Panc1 (cell line): ENCODE measurements at regions not wholly inside any gene's neighbourhood (a gene's known extent, or its start where the extent isn't known, plus 50 kb on each side); places are given as distances from the start of the nearest gene placed in this dataset.

Experiments used
- ATAC-seq: fragments of 200-7000 bp; cut with Tn5 transposase; 2 replicates; pipeline ENCODE4 v1.9.1; 2020; ENCODE audit warnings: mild to moderate bottlenecking, moderate library complexity
- BruUV-seq: library from RNA; stranded (reverse); fragments of 400-500 nt; replicated peaks from 2 replicates; lab custom pipeline; 2021; lab: Mats Ljungman, UMichigan
- CTCF ChIA-PET: fragments of 300-600 bp; sonication (Branson Sonifier 250); formaldehyde crosslinking; loops from one replicate; lab custom pipeline; 2022; ENCODE audit warnings: antibody characterized with exemption; lab: Charles Lee
- POLR2A ChIA-PET: fragments of 300-600 bp; sonication (Branson Sonifier 250); formaldehyde crosslinking; loops from one replicate; lab custom pipeline; 2022; ENCODE audit warnings: antibody characterized with exemption; lab: Charles Lee
- DNase-seq: peaks from one replicate; pipeline ENCODE4 v3.0.0-alpha.2; 2010; ENCODE audit warnings: low read depth, low spot score
- H3K27ac ChIP-seq: 2 replicates; pipeline ENCODE4 v1.5.1; 2011; ENCODE audit warnings: mild to moderate bottlenecking, low read length, inconsistent platforms
- H3K27me3 ChIP-seq: fragments of 200-500 bp; sonication (Bioruptor generic); 2 replicates; pipeline ENCODE4 v1.6.0; 2014; ENCODE audit warnings: low read length, inconsistent platforms; ENCODE audit not compliant: control insufficient read depth, insufficient read depth
- H3K36me3 ChIP-seq: fragments of 200-500 bp; sonication (Bioruptor generic); 2 replicates; pipeline ENCODE4 v1.5.1; 2014; ENCODE audit warnings: inconsistent platforms, mild to moderate bottlenecking, low read length, moderate library complexity; ENCODE audit not compliant: control insufficient read depth, insufficient read depth
- H3K4me1 ChIP-seq: 2 replicates; pipeline ENCODE4 v1.5.1; 2011; ENCODE audit warnings: inconsistent platforms, mild to moderate bottlenecking, low read length, moderate library complexity; ENCODE audit not compliant: control insufficient read depth, insufficient read depth
- H3K4me3 ChIP-seq, 2 experiments: 2 replicates each; pipeline ENCODE4 v1.5.1; 2011 to 2012; ENCODE audit warnings: low read depth in 2 of 2, low read length in 2 of 2, mild to moderate bottlenecking in 2 of 2, inconsistent platforms in 1 of 2, moderate library complexity in 1 of 2
- H3K9me3 ChIP-seq: fragments of 200-500 bp; sonication (Bioruptor generic); 2 replicates; pipeline ENCODE4 v1.5.1; 2014; ENCODE audit warnings: low read depth, mild to moderate bottlenecking, inconsistent platforms, low read length, moderate library complexity; ENCODE audit not compliant: control insufficient read depth, insufficient read depth
- POLR2AphosphoS5 ChIP-seq: IDR thresholded peaks from 2 replicates; pipeline ENCODE4 v1.6.1; 2012; ENCODE audit warnings: mild to moderate bottlenecking, low read depth, low read length, moderate library complexity
- SIN3A ChIP-seq: IDR thresholded peaks from 2 replicates; pipeline ENCODE4 v1.6.1; 2012; ENCODE audit warnings: low read depth, mild to moderate bottlenecking, low read length, moderate library complexity, borderline replicate concordance; ENCODE audit not compliant: insufficient read depth
- TCF7L2 ChIP-seq: IDR thresholded peaks from 2 replicates; pipeline ENCODE4 v1.6.1; 2011; ENCODE audit warnings: mild to moderate bottlenecking, low read depth, low read length, inconsistent platforms
- in situ Hi-C: cut with HindIII; loops from 2 replicates; pipeline ENCODE4 v1.10.0; 2016; ENCODE audit warnings: low sequenced_read_pairs, low pct_unique_long_range_greater_than_20kb
- intact Hi-C: fragments of 100-400 bp; cut with micrococcal nuclease; formaldehyde crosslinking; loops from one replicate; pipeline ENCODE4 v1.10.0; 2022; ENCODE audit not compliant: unreplicated experiment
- TF ChIP-seq, protein P1 (sequence below), 2 experiments: IDR thresholded peaks; 2 replicates each; pipeline ENCODE4 v1.6.1; 2011 to 2012; ENCODE audit warnings: low read depth in 2 of 2, control low read depth in 1 of 2, low read length in 1 of 2, mild to moderate bottlenecking in 1 of 2, moderate library complexity in 1 of 2; ENCODE audit not compliant: insufficient read depth in 1 of 2
- TF ChIP-seq, protein P2 (sequence below): fragments of 450-650 bp; IDR thresholded peaks from 2 replicates; pipeline ENCODE4 v1.5.1; 2017; ENCODE audit warnings: mild to moderate bottlenecking

DNA sequence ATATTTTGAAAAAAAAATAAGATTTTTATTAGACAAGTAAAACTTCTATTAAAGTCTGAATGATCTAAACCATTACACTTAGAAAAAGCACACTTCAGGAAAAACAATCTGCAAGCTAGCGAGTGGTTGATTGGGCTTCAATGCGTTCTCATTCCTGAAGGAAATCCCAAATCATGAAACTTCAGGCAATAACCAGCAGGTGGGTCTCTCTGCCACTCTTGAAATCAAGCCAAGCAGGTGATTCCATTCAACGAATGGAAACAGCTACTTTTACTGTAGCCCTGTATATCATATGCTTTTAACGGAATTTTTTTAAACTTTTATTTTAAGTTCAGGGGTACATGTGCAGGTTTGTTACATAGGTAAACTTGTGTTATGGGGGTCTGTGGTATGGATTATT lies 234.5 kb upstream of the TRPM3 start:
- ATAC-seq (no peak), DNase-seq (no peak)
- ChIA-PET POLR2A (no interaction called here), CTCF (no interaction called here)
- TF ChIP-seq SIN3A, result no peak
- TF ChIP-seq, protein P1, sequence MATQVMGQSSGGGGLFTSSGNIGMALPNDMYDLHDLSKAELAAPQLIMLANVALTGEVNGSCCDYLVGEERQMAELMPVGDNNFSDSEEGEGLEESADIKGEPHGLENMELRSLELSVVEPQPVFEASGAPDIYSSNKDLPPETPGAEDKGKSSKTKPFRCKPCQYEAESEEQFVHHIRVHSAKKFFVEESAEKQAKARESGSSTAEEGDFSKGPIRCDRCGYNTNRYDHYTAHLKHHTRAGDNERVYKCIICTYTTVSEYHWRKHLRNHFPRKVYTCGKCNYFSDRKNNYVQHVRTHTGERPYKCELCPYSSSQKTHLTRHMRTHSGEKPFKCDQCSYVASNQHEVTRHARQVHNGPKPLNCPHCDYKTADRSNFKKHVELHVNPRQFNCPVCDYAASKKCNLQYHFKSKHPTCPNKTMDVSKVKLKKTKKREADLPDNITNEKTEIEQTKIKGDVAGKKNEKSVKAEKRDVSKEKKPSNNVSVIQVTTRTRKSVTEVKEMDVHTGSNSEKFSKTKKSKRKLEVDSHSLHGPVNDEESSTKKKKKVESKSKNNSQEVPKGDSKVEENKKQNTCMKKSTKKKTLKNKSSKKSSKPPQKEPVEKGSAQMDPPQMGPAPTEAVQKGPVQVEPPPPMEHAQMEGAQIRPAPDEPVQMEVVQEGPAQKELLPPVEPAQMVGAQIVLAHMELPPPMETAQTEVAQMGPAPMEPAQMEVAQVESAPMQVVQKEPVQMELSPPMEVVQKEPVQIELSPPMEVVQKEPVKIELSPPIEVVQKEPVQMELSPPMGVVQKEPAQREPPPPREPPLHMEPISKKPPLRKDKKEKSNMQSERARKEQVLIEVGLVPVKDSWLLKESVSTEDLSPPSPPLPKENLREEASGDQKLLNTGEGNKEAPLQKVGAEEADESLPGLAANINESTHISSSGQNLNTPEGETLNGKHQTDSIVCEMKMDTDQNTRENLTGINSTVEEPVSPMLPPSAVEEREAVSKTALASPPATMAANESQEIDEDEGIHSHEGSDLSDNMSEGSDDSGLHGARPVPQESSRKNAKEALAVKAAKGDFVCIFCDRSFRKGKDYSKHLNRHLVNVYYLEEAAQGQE (IDR thresholded peaks at IDR 0.05; ENCODE audit: insufficient read depth in 1 of 2, low read depth in 2 of 2, low read length in 1 of 2), result no peak
- no peak for TF ChIP-seq TCF7L2
- TF ChIP-seq, protein P2, sequence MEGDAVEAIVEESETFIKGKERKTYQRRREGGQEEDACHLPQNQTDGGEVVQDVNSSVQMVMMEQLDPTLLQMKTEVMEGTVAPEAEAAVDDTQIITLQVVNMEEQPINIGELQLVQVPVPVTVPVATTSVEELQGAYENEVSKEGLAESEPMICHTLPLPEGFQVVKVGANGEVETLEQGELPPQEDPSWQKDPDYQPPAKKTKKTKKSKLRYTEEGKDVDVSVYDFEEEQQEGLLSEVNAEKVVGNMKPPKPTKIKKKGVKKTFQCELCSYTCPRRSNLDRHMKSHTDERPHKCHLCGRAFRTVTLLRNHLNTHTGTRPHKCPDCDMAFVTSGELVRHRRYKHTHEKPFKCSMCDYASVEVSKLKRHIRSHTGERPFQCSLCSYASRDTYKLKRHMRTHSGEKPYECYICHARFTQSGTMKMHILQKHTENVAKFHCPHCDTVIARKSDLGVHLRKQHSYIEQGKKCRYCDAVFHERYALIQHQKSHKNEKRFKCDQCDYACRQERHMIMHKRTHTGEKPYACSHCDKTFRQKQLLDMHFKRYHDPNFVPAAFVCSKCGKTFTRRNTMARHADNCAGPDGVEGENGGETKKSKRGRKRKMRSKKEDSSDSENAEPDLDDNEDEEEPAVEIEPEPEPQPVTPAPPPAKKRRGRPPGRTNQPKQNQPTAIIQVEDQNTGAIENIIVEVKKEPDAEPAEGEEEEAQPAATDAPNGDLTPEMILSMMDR, result no peak
- TF ChIP-seq POLR2AphosphoS5, result no peak
- intact Hi-C loops, result no loop called here
- Histone ChIP-seq H3K4me3 (no peak overlapping the region), H3K27me3 (no peaks in the 10 kb centered on the region), H3K9me3 (no peaks in the 10 kb centered on the region), H3K27ac (no peak overlapping the region), H3K4me1 (no peaks in the 10 kb centered on the region), H3K36me3 (no peaks in the 10 kb centered on the region)
- in situ Hi-C loops, result no loop called here
- no TSS peak for BruUV-seq

DNA sequence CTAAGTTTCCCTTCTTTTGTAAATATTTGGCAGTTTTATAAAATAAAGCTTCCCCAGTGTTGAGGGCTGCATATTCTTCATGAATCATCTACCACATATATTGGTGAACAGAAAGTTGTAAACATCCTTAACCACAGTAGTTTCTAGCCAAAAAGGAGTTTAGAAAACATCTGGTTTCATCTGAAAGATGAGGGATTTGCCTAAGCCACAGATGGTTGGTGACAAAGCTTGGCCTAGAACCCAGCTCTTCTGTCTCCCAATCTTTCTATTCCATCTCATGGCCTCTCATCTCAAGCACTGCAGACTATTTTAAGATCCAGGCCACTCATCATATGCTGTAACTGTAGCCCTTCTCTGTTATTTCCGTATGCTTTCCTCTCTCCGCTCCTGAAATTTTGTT lies 232.3 kb upstream of the TRPM3 start:
- intact Hi-C loops, result no loop called here
- in situ Hi-C loops, result no loop called here

More for the DNA sequence above, 232.3 kb upstream of the TRPM3 start:
- Histone ChIP-seq H3K4me3 (no peak overlapping the region), H3K9me3 (no peaks in the 10 kb centered on the region), H3K36me3 (no peaks in the 10 kb centered on the region), H3K27me3 (no peaks in the 10 kb centered on the region), H3K4me1 (no peaks in the 10 kb centered on the region), H3K27ac (no peak overlapping the region)
- ATAC-seq, result no peak
- BruUV-seq, result no TSS peak
- no peak for TF ChIP-seq SIN3A
- TF ChIP-seq TCF7L2, result no peak
- TF ChIP-seq, protein P1 (IDR thresholded peaks at IDR 0.05; ENCODE audit: insufficient read depth in 1 of 2, low read depth in 2 of 2, low read length in 1 of 2), result no peak
- TF ChIP-seq POLR2AphosphoS5, result no peak
- TF ChIP-seq, protein P2, result no peak
- DNase-seq, result no peak
- ChIA-PET POLR2A (no interaction called here), CTCF (no interaction called here)
